ENCODE measurements at regions not wholly inside any gene's neighbourhood (a gene's known extent, or its start where the extent isn't known, plus 50 kb on each side); places are given as distances from the start of the nearest gene placed in this dataset.

DNA sequence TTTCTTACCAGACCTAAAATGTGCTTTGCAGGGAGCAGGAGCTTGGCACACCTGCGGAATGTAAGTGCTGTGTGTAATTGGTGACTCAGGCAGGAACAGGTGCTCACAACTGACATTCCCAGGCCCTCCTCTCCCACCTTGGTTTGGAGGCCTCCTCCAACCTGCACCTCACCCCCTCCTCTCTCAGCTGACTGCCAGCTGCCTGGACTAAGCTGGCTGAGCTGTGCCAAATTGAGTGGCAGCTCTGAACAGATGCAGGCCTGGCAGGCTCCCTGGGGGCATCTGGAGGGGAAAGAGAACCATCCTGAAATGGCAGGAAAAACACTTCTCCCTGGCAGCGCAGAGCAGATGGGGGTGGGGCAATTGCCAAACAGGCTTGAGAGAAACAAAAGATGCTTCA, 91.7 kb upstream of the PGBD5 start:
- H3K27ac ChIP-seq (replicated peaks), result peak overlapping the region; percentile 50
- TF ChIP-seq, protein P1, sequence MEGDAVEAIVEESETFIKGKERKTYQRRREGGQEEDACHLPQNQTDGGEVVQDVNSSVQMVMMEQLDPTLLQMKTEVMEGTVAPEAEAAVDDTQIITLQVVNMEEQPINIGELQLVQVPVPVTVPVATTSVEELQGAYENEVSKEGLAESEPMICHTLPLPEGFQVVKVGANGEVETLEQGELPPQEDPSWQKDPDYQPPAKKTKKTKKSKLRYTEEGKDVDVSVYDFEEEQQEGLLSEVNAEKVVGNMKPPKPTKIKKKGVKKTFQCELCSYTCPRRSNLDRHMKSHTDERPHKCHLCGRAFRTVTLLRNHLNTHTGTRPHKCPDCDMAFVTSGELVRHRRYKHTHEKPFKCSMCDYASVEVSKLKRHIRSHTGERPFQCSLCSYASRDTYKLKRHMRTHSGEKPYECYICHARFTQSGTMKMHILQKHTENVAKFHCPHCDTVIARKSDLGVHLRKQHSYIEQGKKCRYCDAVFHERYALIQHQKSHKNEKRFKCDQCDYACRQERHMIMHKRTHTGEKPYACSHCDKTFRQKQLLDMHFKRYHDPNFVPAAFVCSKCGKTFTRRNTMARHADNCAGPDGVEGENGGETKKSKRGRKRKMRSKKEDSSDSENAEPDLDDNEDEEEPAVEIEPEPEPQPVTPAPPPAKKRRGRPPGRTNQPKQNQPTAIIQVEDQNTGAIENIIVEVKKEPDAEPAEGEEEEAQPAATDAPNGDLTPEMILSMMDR (IDR thresholded peaks at IDR 0.05; ENCODE audit: borderline replicate concordance), result no peak
- no peak for DNase-seq
- H3K9me3 ChIP-seq (replicated peaks), result no peaks in the 10 kb centered on the region
- intact Hi-C loops (cut with micrococcal nuclease), result no loop called here
- H3K36me3 ChIP-seq, result no peaks in the 10 kb centered on the region
- H3K27me3 ChIP-seq (ENCODE audit: low read depth), result no peaks in the 10 kb centered on the region
- H3K4me1 ChIP-seq, result peaks cover 22% of the 10 kb centered on the region
- no peak overlapping the region for H3K4me3 ChIP-seq

DNA sequence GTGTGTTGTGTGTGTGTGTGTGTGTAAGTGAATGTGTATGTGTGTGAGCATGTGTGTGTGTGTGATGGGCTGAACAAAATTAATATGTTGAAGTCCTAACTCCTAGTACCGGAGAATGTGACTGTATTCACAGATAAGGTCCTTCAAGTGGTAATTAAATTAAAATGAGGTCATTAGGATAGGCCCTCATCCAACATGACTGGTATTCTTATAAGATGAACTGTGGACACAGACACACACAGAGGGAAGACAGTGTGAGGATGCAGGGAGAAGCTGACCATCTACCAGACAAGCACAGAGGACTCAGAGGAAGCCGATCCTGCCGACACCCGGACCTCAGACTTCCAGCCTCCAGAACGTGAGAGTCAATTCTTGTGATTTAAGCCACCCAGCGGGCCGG, 91.2 kb upstream of the PGBD5 start:
- DNase-seq, result no peak
- no peak overlapping the region for H3K4me3 ChIP-seq
- no peaks in the 10 kb centered on the region for H3K9me3 ChIP-seq (replicated peaks)
- no peaks in the 10 kb centered on the region for H3K27me3 ChIP-seq (ENCODE audit: low read depth)
- intact Hi-C loops (cut with micrococcal nuclease), result no loop called here
- peaks cover 22% of the 10 kb centered on the region for H3K4me1 ChIP-seq
- TF ChIP-seq, protein P1 (IDR thresholded peaks at IDR 0.05; ENCODE audit: borderline replicate concordance), result no peak
- H3K36me3 ChIP-seq, result no peaks in the 10 kb centered on the region
- H3K27ac ChIP-seq (replicated peaks), result peak overlapping the region; percentile 50

DNA sequence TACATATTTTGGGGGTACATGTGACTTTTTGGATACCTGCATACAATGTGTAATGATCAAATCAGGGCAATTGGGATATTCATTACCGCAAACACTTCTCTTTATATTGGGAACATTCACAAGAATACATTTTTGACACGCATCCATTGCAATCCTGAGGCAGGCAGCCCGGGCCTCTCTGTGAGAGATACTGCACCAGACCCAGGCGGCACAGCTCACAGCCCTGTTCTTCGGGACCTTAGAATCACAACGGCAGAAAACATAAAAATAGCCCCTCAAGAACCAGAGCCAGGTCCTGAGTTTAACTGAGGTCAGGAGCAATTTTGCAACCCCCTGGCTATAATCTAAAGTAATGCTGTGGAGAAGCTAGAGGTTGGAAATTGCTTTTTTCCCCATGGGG, 90.8 kb upstream of the PGBD5 start:
- H3K36me3 ChIP-seq, result no peaks in the 10 kb centered on the region
- H3K4me3 ChIP-seq, result no peak overlapping the region
- intact Hi-C loops (cut with micrococcal nuclease), result no loop called here
- TF ChIP-seq, protein P1 (IDR thresholded peaks at IDR 0.05; ENCODE audit: borderline replicate concordance), result no peak
- H3K27me3 ChIP-seq (ENCODE audit: low read depth), result no peaks in the 10 kb centered on the region
- DNase-seq, result no peak
- H3K4me1 ChIP-seq, result peaks cover 22% of the 10 kb centered on the region
- H3K27ac ChIP-seq (replicated peaks), result peak overlapping the region; percentile 44
- H3K9me3 ChIP-seq (replicated peaks), result no peaks in the 10 kb centered on the region

DNA sequence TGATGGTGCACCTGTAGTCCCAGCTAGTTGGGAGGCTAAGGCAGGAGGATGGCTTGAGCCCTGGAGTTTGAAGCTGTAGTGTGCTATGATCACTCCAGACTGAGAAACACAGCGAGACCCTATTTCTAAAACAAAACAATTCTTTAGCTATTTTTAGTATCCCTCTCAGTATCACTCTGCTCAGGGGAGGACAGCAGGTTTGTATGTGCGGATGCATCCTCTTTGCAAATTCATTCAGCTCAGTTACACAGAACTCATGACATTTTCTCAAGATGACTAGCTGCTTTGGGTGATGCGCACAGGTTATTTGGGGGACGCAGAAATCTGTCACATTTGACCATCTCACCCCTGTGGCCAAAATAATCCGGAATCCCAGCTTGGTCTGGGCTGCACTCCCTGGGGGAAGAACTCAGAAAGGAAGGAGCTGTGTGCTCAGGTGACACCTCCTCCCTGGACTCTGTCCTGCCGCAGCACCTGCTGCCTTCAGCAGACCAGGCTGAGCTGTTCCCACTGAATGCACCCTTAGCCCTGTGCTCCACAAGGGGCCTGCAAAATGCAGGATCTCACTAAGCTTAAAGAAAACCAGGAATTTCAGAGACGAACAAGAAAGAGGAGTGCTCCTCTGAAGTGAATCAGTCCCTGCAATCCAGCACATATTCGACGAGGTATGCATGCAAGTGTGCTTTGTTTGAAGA, 89.5 kb upstream of the PGBD5 start:
- no peaks in the 10 kb centered on the region for H3K9me3 ChIP-seq (replicated peaks)
- H3K4me1 ChIP-seq, result peaks cover 22% of the 10 kb centered on the region
- H3K36me3 ChIP-seq, result no peaks in the 10 kb centered on the region
- no peaks in the 10 kb centered on the region for H3K27me3 ChIP-seq (ENCODE audit: low read depth)
- H3K27ac ChIP-seq (replicated peaks), result no peak overlapping the region
- DNase-seq, result no peak
- no peak overlapping the region for H3K4me3 ChIP-seq
- TF ChIP-seq, protein P1 (IDR thresholded peaks at IDR 0.05; ENCODE audit: borderline replicate concordance), result no peak
- intact Hi-C loops (cut with micrococcal nuclease), result no loop called here

DNA sequence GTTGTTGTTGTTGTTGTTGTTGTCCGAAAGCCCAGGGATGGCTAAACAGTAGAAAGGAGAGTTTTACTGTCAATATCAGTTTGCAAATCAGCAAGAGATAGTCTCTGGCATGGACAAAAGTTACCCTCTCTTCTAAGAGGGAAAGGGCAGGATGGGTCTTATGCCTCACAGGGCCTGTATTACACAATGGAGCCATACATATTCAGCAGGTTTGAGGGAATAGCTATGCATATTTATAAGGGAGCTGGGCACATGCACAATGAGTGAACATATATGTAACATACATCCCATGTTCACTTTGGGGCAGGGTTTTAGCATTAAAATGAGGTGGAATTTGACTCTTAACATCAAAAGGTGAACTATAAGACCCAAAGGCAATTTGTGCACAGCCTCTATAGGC, 84.4 kb upstream of the PGBD5 start:
- Histone ChIP-seq H3K4me1 (no peaks in the 10 kb centered on the region), H3K9me3 (replicated peaks) (no peaks in the 10 kb centered on the region), H3K27me3 (ENCODE audit: low read depth) (no peaks in the 10 kb centered on the region), H3K36me3 (no peaks in the 10 kb centered on the region), H3K27ac (replicated peaks) (no peak overlapping the region), H3K4me3 (no peak overlapping the region)
- no peak for DNase-seq
- TF ChIP-seq, protein P1 (IDR thresholded peaks at IDR 0.05; ENCODE audit: borderline replicate concordance), result no peak
- intact Hi-C loops (cut with micrococcal nuclease), result no loop called here
